ENCODE measurements at regions not wholly inside any gene's neighbourhood (a gene's known extent, or its start where the extent isn't known, plus 50 kb on each side); places are given as distances from the start of the nearest gene placed in this dataset.

- TF ChIP-seq CTCF (IDR thresholded peaks at IDR 0.05; ENCODE audit: low read depth, low read length, poor library complexity, severe bottlenecking) = no peak
- no peak for TF ChIP-seq EZH2phosphoT487 (IDR thresholded peaks at IDR 0.05; ENCODE audit: borderline replicate concordance, low read length)
Measured at GRCh38 chr16:49097964-49098363, 183.7 kb downstream of the CBLN1 start.
